MM.1S (cell line): ENCODE measurements at regions not wholly inside any gene's neighbourhood (a gene's known extent, or its start where the extent isn't known, plus 50 kb on each side); places are given as distances from the start of the nearest gene placed in this dataset.

Experiments
- DNase-seq: peaks from one replicate; pipeline ENCODE4 v3.0.0-alpha.2; 2015
- H2AFZ ChIP-seq: fragments of 300-600 bp; sonication (generic); 2 replicates; pipeline ENCODE4 v1.6.0; 2016; ENCODE audit warnings: antibody characterized with exemption, low read length
- H3F3A ChIP-seq: fragments of 300-600 bp; sonication (generic); 2 replicates; pipeline ENCODE4 v1.6.1; 2016; ENCODE audit warnings: mild to moderate bottlenecking, antibody characterized with exemption, low read length, moderate library complexity, mixed read lengths; ENCODE audit not compliant: insufficient read depth
- H3K27ac ChIP-seq: fragments of 300-600 bp; sonication (generic); 2 replicates; pipeline ENCODE4 v1.5.1; 2016; ENCODE audit warnings: mild to moderate bottlenecking, low read length
- H3K27me3 ChIP-seq: fragments of 300-600 bp; sonication (generic); replicated peaks from 2 replicates; pipeline ENCODE4 v1.6.0; 2016; ENCODE audit warnings: low read length; ENCODE audit not compliant: insufficient read depth
- H3K36me3 ChIP-seq: fragments of 300-600 bp; sonication (generic); replicated peaks from 2 replicates; pipeline ENCODE4 v1.6.1; 2016; ENCODE audit warnings: mild to moderate bottlenecking, low read length, mixed read lengths; ENCODE audit not compliant: insufficient read depth
- H3K4me1 ChIP-seq: fragments of 300-600 bp; sonication (generic); 2 replicates; pipeline ENCODE4 v1.6.1; 2016; ENCODE audit warnings: low read length, mixed read lengths
- H3K4me2 ChIP-seq: fragments of 300-600 bp; sonication (generic); 2 replicates; pipeline ENCODE4 v1.6.0; 2016; ENCODE audit warnings: low read depth, low read length
- H3K4me3 ChIP-seq: fragments of 300-600 bp; sonication (generic); 2 replicates; pipeline ENCODE4 v1.5.1; 2016; ENCODE audit warnings: low read length, mixed read lengths
- H3K79me2 ChIP-seq: fragments of 300-600 bp; sonication (generic); 2 replicates; pipeline ENCODE4 v1.6.1; 2016; ENCODE audit warnings: mixed run types, low read length, mixed read lengths
- H3K9ac ChIP-seq: fragments of 300-600 bp; sonication (generic); 2 replicates; pipeline ENCODE4 v1.6.1; 2016; ENCODE audit warnings: low read length, mixed read lengths
- H3K9me2 ChIP-seq: fragments of 300-600 bp; sonication (generic); replicated peaks from 2 replicates; pipeline ENCODE4 v1.6.1; 2016; ENCODE audit warnings: mild to moderate bottlenecking, low read length, mixed read lengths; ENCODE audit not compliant: insufficient read depth
- H3K9me3 ChIP-seq: fragments of 300-600 bp; sonication (generic); replicated peaks from 2 replicates; pipeline ENCODE4 v1.6.1; 2016; ENCODE audit warnings: mild to moderate bottlenecking, low read length, mixed read lengths; ENCODE audit not compliant: insufficient read depth
- H4K20me1 ChIP-seq: fragments of 300-600 bp; sonication (generic); 2 replicates; pipeline ENCODE4 v1.6.1; 2016; ENCODE audit warnings: mild to moderate bottlenecking, low read length, moderate library complexity, mixed read lengths; ENCODE audit not compliant: insufficient read depth
- CTCF ChIP-seq: fragments of 300-600 bp; sonication (generic); IDR thresholded peaks from 2 replicates; pipeline ENCODE4 v1.5.1; 2016; ENCODE audit warnings: antibody characterized with exemption, low read length, mixed read lengths
- EZH2 ChIP-seq: fragments of 300-600 bp; sonication (generic); optimal IDR thresholded peaks from 2 replicates; pipeline ENCODE3; 2017; ENCODE audit warnings: low read depth, mild to moderate bottlenecking, antibody characterized with exemption, low read length, mixed read lengths
- EZH2phosphoT487 ChIP-seq: fragments of 300-600 bp; sonication (generic); IDR thresholded peaks from 2 replicates; pipeline ENCODE4 v1.6.1; 2018; ENCODE audit warnings: antibody characterized with exemption, low read length

DNA sequence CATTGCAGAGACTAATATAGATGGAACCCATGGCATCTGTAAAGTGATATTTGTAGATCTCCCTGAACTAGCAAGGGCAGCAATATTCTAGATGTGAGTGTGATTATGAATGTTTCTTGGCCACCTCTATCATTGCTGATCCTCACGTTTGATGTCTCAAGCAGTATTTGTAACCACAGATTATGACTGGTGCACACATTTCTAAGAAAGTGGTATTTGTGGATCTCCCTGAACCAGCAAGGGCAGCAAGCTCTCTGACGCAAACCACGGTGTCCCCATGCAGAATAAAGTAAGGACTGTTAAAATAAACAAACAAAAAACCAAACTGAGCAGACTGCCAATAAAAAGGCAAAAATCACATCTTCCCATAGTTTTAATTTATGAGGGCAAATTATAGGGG lies 301.3 kb downstream of the CSNK1G3 start:
- TF ChIP-seq EZH2 = no peak
- TF ChIP-seq CTCF = no peak
- no peak for TF ChIP-seq EZH2phosphoT487
- DNase-seq = no peak
- Histone ChIP-seq H3K9me2 (no peaks in the 10 kb centered on the region), H3K79me2 (no peaks in the 10 kb centered on the region), H3K4me1 (no peaks in the 10 kb centered on the region), H3K27me3 (no peaks in the 10 kb centered on the region), H3K4me3 (no peak overlapping the region), H3K4me2 (no peak overlapping the region), H3K9me3 (no peaks in the 10 kb centered on the region), H3F3A (no peaks in the 10 kb centered on the region), H3K36me3 (no peaks in the 10 kb centered on the region), H3K27ac (no peak overlapping the region), H3K9ac (no peak overlapping the region), H2AFZ (no peak overlapping the region), H4K20me1 (no peaks in the 10 kb centered on the region)

- Histone ChIP-seq H3K36me3 (no peaks in the 10 kb centered on the region), H3K27ac (no peak overlapping the region), H3K4me3 (no peak overlapping the region), H3K4me2 (no peak overlapping the region), H2AFZ (no peak overlapping the region), H3K9ac (no peak overlapping the region), H3K27me3 (no peaks in the 10 kb centered on the region), H3K9me3 (no peaks in the 10 kb centered on the region), H4K20me1 (no peaks in the 10 kb centered on the region), H3K79me2 (no peaks in the 10 kb centered on the region), H3F3A (no peaks in the 10 kb centered on the region), H3K4me1 (no peaks in the 10 kb centered on the region), H3K9me2 (no peaks in the 10 kb centered on the region)
- DNase-seq = no peak
- TF ChIP-seq EZH2phosphoT487 (no peak), CTCF (no peak), EZH2 (no peak)
Measured at GRCh38 chr5:123811831-123812230, 299.9 kb downstream of the CSNK1G3 start.

DNA sequence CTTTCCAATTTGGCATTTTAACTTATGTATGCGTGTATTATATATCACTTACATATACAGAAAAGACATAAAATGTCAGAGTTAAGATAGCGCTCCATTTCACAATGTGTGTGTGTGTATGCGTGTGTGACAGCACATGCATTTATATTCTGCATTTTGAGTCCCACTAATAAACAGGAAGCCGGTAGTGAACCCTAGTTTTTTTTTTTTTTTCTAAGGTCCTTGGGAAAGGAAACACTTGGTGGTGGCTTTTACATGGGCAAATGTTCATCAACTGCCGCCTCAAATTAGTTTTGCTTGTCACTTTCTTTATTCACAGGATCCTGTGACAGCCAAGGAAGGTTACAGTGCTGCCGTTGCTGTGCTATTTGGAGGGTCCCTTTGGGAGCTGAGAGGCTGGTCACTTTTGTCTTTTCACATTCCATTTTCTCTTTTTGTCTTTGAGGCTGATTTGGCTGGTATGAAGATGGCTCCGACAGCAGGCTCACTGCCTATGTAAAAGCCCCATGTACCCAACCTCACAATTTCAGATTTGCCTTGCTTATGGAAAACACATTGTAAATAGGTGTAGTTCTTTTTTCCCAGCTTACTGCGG lies 298.9 kb downstream of the CSNK1G3 start:
- Histone ChIP-seq H3K9ac (no peak overlapping the region), H4K20me1 (no peaks in the 10 kb centered on the region), H3K9me3 (no peaks in the 10 kb centered on the region), H3K4me2 (no peak overlapping the region), H2AFZ (no peak overlapping the region), H3K79me2 (no peaks in the 10 kb centered on the region), H3K36me3 (no peaks in the 10 kb centered on the region), H3K27ac (no peak overlapping the region), H3K4me3 (no peak overlapping the region), H3K4me1 (no peaks in the 10 kb centered on the region), H3F3A (no peaks in the 10 kb centered on the region), H3K9me2 (no peaks in the 10 kb centered on the region), H3K27me3 (no peaks in the 10 kb centered on the region)
- no peak for TF ChIP-seq EZH2phosphoT487
- no peak for TF ChIP-seq EZH2
- no peak for TF ChIP-seq CTCF
- DNase-seq = no peak
